GM23248 (cell line): ENCODE measurements at regions not wholly inside any gene's neighbourhood (a gene's known extent, or its start where the extent isn't known, plus 50 kb on each side); places are given as distances from the start of the nearest gene placed in this dataset.

Source experiments
- EZH2 ChIP-seq: fragments of 200-600 bp; sonication (generic); IDR thresholded peaks from 2 replicates; pipeline ENCODE4 v1.6.1; 2018; ENCODE audit warnings: antibody characterized with exemption, mild to moderate bottlenecking; ENCODE audit not compliant: insufficient read depth, poor library complexity, severe bottlenecking
- EZH2phosphoT487 ChIP-seq: fragments of 200-600 bp; sonication (generic); IDR thresholded peaks from 2 replicates; pipeline ENCODE4 v1.6.1; 2018; ENCODE audit warnings: antibody characterized with exemption, moderate library complexity, mild to moderate bottlenecking, low read depth; ENCODE audit not compliant: insufficient read depth

DNA sequence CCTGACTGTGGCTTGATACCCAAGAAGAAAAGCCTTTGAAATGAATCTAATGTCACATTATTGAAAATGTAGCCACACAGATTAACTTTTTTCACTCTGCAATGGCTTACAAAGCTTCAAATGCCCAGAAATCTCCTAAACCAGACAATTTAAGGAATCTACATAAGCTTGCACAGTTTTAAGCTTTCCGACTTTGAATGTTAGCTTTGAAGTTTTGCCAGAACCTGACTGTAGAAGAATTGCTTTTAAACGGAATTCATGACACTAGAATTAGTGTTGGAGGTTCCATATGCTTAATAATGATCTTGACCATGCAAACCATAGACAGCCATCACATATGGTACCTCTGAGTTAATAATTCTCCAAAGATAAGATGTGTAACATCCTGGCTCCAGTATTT, 798.5 kb upstream of the EPHA7 start:
- TF ChIP-seq EZH2, result no peak
- no peak for TF ChIP-seq EZH2phosphoT487
